SK-MEL-5 (cell line): ENCODE measurements at regions not wholly inside any gene's neighbourhood (a gene's known extent, or its start where the extent isn't known, plus 50 kb on each side); places are given as distances from the start of the nearest gene placed in this dataset.
A peak's percentile ranks its signal among the peaks of the same experiment; 100 is the strongest.
"Not testable (repeated sequence)": the region's sequence is repeated elsewhere in the genome, so short reads cannot be mapped to it uniquely, and the experiment has no call there.

Experiments
- DNase-seq: peaks from one replicate; pipeline ENCODE4 v3.0.0-alpha.2; 2016; ENCODE audit warnings: low read depth, low spot score
- in situ Hi-C: cut with HindIII; loops from 2 replicates; pipeline ENCODE4 v1.10.0; 2016; ENCODE audit warnings: low sequenced_read_pairs, high pct_unique_total_duplicates, low pct_unique_long_range_greater_than_20kb

GRCh38 chr11:42407341-42407740, 904.5 kb upstream of the API5 start:
- in situ Hi-C loops: no loop called here
- peak; percentile 5 for DNase-seq

GRCh38 chr11:42410251-42410955, 901.4 kb upstream of the API5 start:
- in situ Hi-C loops: no loop called here

GRCh38 chr11:42412590-42412989, 899.2 kb upstream of the API5 start:
- DNase-seq: no peak
- in situ Hi-C loops: no loop called here

More at GRCh38 chr11:42410251-42410955, 901.4 kb upstream of the API5 start:
- no peak for DNase-seq

GRCh38 chr11:42417691-42418090, 894.1 kb upstream of the API5 start:
- DNase-seq: no peak
- in situ Hi-C loops: no loop called here

- no peak for DNase-seq
- in situ Hi-C loops: no loop called here
Observed at GRCh38 chr11:42422090-42422489, 889.7 kb upstream of the API5 start.

- DNase-seq, in situ Hi-C loops: not testable (repeated sequence)
Observed at GRCh38 chr11:42434911-42435310, 876.9 kb upstream of the API5 start.

GRCh38 chr11:42444406-42444805, 867.4 kb upstream of the API5 start:
- in situ Hi-C loops: no loop called here
- DNase-seq: no peak

- DNase-seq: no peak
- in situ Hi-C loops: no loop called here
Observed at GRCh38 chr11:42462558-42463310, 849.1 kb upstream of the API5 start.

- in situ Hi-C loops: no loop called here
- DNase-seq: no peak
Observed at GRCh38 chr11:42465623-42466022, 846.2 kb upstream of the API5 start.

- DNase-seq: no peak
- in situ Hi-C loops: no loop called here
Observed at GRCh38 chr11:42473106-42473505, 838.7 kb upstream of the API5 start.

GRCh38 chr11:42482822-42483221, 829.0 kb upstream of the API5 start:
- in situ Hi-C loops: no loop called here
- no peak for DNase-seq

GRCh38 chr11:42490506-42490905, 821.3 kb upstream of the API5 start:
- in situ Hi-C loops: no loop called here
- DNase-seq: no peak

- DNase-seq: no peak
- in situ Hi-C loops: no loop called here
Observed at GRCh38 chr11:42494459-42494858, 817.3 kb upstream of the API5 start.

GRCh38 chr11:42498971-42499370, 812.8 kb upstream of the API5 start:
- in situ Hi-C loops: no loop called here
- DNase-seq: no peak

GRCh38 chr11:42502151-42502550, 809.6 kb upstream of the API5 start:
- in situ Hi-C loops: no loop called here
- DNase-seq: no peak

- DNase-seq: peak; percentile 78
- in situ Hi-C loops: no loop called here
Observed at GRCh38 chr11:42521994-42522393, 789.8 kb upstream of the API5 start.

GRCh38 chr11:42524534-42525227, 787.1 kb upstream of the API5 start:
- in situ Hi-C loops: no loop called here
- peak; percentile 83 for DNase-seq

GRCh38 chr11:42526426-42526825, 785.4 kb upstream of the API5 start:
- no peak for DNase-seq
- in situ Hi-C loops: no loop called here

- DNase-seq: no peak
- in situ Hi-C loops: no loop called here
Observed at GRCh38 chr11:42528471-42528870, 783.3 kb upstream of the API5 start.
